ENCODE measurements at regions not wholly inside any gene's neighbourhood (a gene's known extent, or its start where the extent isn't known, plus 50 kb on each side); places are given as distances from the start of the nearest gene placed in this dataset.

- no TSS peak for BruUV-seq (replicated peaks)
These were observed 239.9 kb downstream of the TLE3 start for GRCh38 chr15:69857686-69858391.

More at GRCh38 chr15:69857686-69858391, 239.9 kb downstream of the TLE3 start:
- Histone ChIP-seq H4K8ac (ENCODE audit: low read depth in 2 of 2, low read length in 2 of 2) (no peak overlapping the region), H3K9me1 (ENCODE audit: insufficient read depth, low read length) (peaks cover 26% of the 10 kb centered on the region), H2BK15ac (ENCODE audit: low read depth, low read length) (no peak overlapping the region), H2BK20ac (ENCODE audit: low read depth, low read length) (no peak overlapping the region), H3K4me2 (ENCODE audit: low read depth, low read length) (no peak overlapping the region), H3K27ac (ENCODE audit: insufficient read depth, low read length) (no peak overlapping the region), H3K56ac (ENCODE audit: extremely low read depth, insufficient read depth, low read length) (no peak overlapping the region), H3K36me3 (ENCODE audit: control insufficient read depth, insufficient read depth, low read length) (no peaks in the 10 kb centered on the region), H4K20me1 (ENCODE audit: insufficient read depth, low read length) (no peaks in the 10 kb centered on the region), H2AFZ (replicated peaks; ENCODE audit: low read length, poor library complexity) (no peak overlapping the region), H2BK5ac (ENCODE audit: low read depth, low read length, poor library complexity, severe bottlenecking) (no peak overlapping the region), H3K18ac (ENCODE audit: low read depth, low read length) (no peak overlapping the region), H3K4ac (ENCODE audit: low read depth, low read length) (peak overlapping the region; percentile 28; the same call in 1 of the 2 replicates), H3K9ac (ENCODE audit: low read depth, low read length) (no peak overlapping the region), H2AK9ac (replicated peaks; ENCODE audit: low read depth, low read length, poor library complexity) (no peak overlapping the region), H3K9me3 (ENCODE audit: control insufficient read depth, insufficient read depth, low read length) (no peaks in the 10 kb centered on the region), H3K23ac (ENCODE audit: low read depth, low read length) (no peak overlapping the region), H2BK120ac (ENCODE audit: low read depth, low read length) (no peak overlapping the region), H3K14ac (replicated peaks; ENCODE audit: low read depth, low read length) (no peak overlapping the region), H3K4me1 (ENCODE audit: control insufficient read depth, insufficient read depth, low read length) (peaks cover 30% of the 10 kb centered on the region), H3K79me1 (ENCODE audit: low read depth in 1 of 2, low read length in 2 of 2) (peaks cover 4 to 13% of the 10 kb centered on the region in 2 experiments; a peak in 3 of 4 replicates), H3K4me3 (ENCODE audit: insufficient read depth, low read depth, low read length) (no peak overlapping the region), H4K91ac (ENCODE audit: insufficient read depth, low read depth, low read length) (no peak overlapping the region), H2AK5ac (ENCODE audit: low read depth, low read length) (peak overlapping the region; percentile 23; the same call in 1 of the 2 replicates), H4K5ac (ENCODE audit: low read depth, low read length) (no peak overlapping the region), H3K27me3 (ENCODE audit: control insufficient read depth, insufficient read depth, low read length) (no peaks in the 10 kb centered on the region)
- no CpG with 5 or more reads among the region's 10 CpGs for WGBS, 2 experiments (ENCODE audit: extremely low coverage in 2 of 2, insufficient read length in 1 of 2)
- ChIA-PET POLR2A (ENCODE audit: unreplicated experiment) (interaction anchor here (0.5 kb wide), 1 partner anchor 242 kb away, joined by 4 read pairs; no protein-coding TSS in a partner anchor), CTCF (no interaction called here)
- DNase-seq: no peak
- intact Hi-C loops (cut with micrococcal nuclease): loop anchor here (10.0 kb wide), 1 partner anchor 607 kb away; no protein-coding TSS in a partner anchor
- ATAC-seq (ENCODE audit: low read depth): no peak
- in situ Hi-C loops (cut with MboI; ENCODE audit: low sequenced_read_pairs): no loop called here
- TF ChIP-seq POLR2A (IDR thresholded peaks at IDR 0.05; ENCODE audit: low read depth, low read length) (no peak), CEBPB (IDR thresholded peaks at IDR 0.05; ENCODE audit: low read depth, low read length) (no peak), RFX5 (IDR thresholded peaks at IDR 0.05; ENCODE audit: low read depth, low read length) (no peak), SMC3 (IDR thresholded peaks at IDR 0.05; ENCODE audit: low read depth, low read length) (no peak), MAFK (IDR thresholded peaks at IDR 0.05; ENCODE audit: low read depth, low read length) (no peak), CTCF (conservative IDR thresholded peaks at IDR 0.05; ENCODE audit: low read depth, low read length) (no peak), CHD1 (IDR thresholded peaks at IDR 0.05; ENCODE audit: low read depth, low read length) (no peak), RAD21 (IDR thresholded peaks at IDR 0.05; ENCODE audit: low read length) (no peak), MXI1 (IDR thresholded peaks at IDR 0.05; ENCODE audit: borderline replicate concordance, low read depth, low read length) (no peak), MAZ (IDR thresholded peaks at IDR 0.05; ENCODE audit: borderline replicate concordance, low read depth, low read length) (no peak), RCOR1 (IDR thresholded peaks at IDR 0.05; ENCODE audit: insufficient replicate concordance, low read length) (no peak), BHLHE40 (IDR thresholded peaks at IDR 0.05; ENCODE audit: low read depth, low read length) (no peak), NFE2L2 (IDR thresholded peaks at IDR 0.05; ENCODE audit: low read depth, low read length) (no peak), ELK1 (IDR thresholded peaks at IDR 0.05; ENCODE audit: borderline replicate concordance, low read depth, low read length) (no peak), FOS (IDR thresholded peaks at IDR 0.05; ENCODE audit: low read depth, low read length) (no peak), USF2 (IDR thresholded peaks at IDR 0.05; ENCODE audit: low read depth, low read length) (no peak)
- dilution Hi-C loops (cut with HindIII; ENCODE audit: low sequenced_read_pairs, unreplicated experiment): no loop called here
